C4-2B (cell line): ENCODE measurements at regions not wholly inside any gene's neighbourhood (a gene's known extent, or its start where the extent isn't known, plus 50 kb on each side); places are given as distances from the start of the nearest gene placed in this dataset.

Source experiments
- CTCF ChIP-seq: fragments of 450-650 bp; conservative IDR thresholded peaks from 2 replicates; pipeline ENCODE4 v1.5.1; 2017; ENCODE audit warnings: mild to moderate bottlenecking
- ZFX ChIP-seq: fragments of 450-650 bp; IDR thresholded peaks from 2 replicates; pipeline ENCODE4 v1.6.1; 2017

- no peak for TF ChIP-seq CTCF
- no peak for TF ChIP-seq ZFX
Measured at GRCh38 chr6:156471000-156471399, 306.2 kb upstream of the ARID1B start.
